HG02885 (cell line): ENCODE measurements at regions not wholly inside any gene's neighbourhood (a gene's known extent, or its start where the extent isn't known, plus 50 kb on each side); places are given as distances from the start of the nearest gene placed in this dataset.
"Not testable (repeated sequence)": the region's sequence is repeated elsewhere in the genome, so short reads cannot be mapped to it uniquely, and the experiment has no call there.

ENCODE experiments used
- ATAC-seq: cut with Tn5 transposase; IDR thresholded peaks from one replicate; pipeline ENCODE4 v1.9.1; 2021; ENCODE audit warnings: mild to moderate bottlenecking; ENCODE audit not compliant: unreplicated experiment, poor library complexity

DNA sequence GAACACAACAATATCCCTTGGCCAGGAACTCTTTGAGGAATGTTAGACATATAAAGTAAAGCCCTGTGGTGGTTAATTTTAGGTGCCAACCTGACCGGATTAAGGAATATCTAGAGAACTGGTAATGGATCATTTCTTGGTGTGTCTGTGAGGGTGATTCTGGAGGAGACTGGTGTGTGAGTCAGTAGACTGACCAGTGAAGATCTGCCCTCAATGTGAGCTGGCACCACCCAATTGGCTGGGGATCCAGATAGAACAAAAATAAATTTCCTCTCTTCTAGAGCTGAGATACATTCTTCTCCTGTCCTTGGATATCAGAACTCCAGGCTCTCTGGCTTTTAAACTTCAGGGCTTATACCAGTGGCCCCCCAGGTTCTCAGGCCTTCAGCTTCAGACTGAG is 56.2 kb upstream of the TNPO1 start:
- no peak for ATAC-seq

DNA sequence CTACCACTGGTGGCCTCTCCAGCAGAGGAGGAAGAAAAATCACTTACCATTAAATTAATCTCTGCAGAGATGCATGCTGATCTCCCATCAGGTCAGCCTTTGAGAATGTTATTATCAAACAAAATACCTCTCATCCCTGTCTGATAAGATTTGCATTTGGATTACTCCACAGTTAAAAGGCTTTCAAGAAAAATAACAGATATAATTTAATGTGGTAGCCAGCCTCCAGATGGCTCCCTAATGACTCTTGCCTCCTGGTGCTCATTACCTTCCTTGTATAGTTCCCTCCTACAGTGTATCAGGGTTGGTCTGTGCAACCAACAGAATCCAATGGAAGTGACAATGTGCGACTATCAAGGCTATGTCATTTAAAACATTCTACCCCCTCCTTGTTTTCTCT is 63.6 kb upstream of the TNPO1 start:
- no peak for ATAC-seq

DNA sequence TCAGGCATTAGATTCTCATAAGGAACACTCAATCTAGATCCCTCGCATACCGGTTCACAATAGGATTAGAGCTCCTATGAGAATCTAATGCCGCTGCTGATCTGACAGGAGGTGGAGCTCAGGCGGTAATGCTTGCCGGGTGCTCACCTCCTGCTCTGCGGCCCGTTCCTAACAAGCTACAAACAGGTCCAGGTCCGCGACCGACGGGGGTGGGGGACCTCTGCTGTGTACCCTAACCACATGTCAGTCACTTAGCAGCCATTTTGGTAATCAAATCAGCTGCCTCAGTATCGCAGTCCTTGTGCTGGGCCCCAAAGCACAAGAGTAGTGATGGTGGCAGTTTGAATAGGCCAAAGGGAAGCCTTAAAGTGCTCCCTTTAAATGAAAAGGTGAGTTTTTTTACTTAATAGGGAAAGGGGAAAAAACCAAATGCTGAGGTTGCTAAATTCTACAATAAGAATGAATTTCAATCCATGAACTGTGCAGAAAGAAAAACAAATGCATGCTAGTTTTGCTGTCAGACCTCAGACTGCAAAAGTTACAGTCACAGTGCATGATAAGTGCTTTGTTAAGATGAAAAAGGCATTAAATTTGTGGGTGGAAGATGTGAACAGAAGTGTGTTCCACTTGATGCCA is 67.0 kb upstream of the TNPO1 start:
- ATAC-seq, result no peak

DNA sequence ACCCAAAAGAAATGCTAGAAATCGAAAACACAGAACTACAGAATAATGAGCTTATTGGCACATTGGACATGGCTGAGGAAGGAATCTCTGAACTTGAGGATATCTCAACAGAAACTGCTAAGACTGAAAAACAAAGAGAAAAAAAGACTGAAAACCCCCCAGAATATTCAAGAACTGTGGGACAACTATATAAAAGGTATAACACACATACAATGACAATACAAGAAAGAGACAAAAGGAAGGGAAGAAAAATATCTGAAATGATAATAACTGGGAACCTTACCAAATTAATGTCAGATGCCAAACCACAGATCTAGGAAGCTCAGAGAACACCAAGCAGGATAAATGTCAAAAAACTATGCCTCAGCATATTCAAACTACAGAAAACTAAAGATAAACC is 68.6 kb upstream of the TNPO1 start:
- ATAC-seq, result no peak

DNA sequence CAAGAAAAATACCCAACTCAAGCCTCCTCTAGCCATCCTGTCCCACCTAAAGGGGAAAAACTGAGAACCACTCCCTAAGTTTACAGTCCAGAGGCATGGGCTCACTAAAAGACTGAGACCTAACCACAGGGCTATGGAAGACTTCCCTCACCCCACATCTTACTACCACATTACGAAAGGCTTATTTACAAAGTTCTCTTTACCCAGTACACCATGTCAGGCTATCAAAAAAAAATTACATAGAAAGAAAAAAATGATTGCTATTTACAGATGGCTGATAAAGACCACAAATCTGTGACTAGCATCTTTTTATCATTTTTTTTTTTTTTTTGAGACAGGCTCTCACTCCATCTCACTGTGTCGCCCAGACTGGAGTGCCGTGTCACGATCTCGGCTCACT is 69.7 kb upstream of the TNPO1 start:
- no peak for ATAC-seq

DNA sequence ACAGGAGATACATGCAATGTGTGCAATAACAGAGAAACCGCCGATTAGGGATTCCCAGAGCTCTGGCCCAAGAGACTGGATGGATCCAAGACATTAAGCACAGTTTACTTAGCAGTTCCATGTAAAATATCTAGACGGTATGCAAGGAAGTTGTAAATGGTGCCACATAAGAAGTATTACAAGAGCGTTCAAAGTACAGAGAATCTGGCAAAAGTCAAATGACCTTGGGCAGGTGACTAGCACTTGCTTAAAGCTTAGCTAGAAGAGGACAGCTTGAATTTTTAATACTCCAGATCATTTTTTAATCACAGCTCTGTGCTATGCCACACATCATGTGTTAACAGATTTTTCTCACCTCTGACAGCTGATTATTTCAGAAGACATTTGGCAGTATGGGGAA is 72.3 kb upstream of the TNPO1 start:
- ATAC-seq, result no peak

DNA sequence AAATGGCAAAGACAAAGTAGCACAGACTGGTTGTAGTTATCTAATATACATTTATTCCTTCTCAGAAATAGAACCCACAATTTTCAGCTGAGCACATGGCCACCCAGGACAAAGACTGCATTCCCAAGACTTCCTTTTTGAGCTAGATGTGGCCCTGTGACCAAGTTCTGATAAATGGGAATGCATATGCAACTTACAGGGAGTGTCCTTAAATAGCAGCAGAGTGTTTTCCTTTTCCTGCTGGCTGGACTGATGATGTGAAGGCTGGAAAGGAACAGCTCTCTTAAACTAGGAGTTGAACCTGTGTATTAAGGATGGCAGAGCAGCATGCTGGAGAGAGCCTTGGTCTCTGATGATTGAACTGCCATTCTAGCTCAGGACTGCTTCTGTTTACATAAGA is 74.7 kb upstream of the TNPO1 start:
- ATAC-seq, result no peak

DNA sequence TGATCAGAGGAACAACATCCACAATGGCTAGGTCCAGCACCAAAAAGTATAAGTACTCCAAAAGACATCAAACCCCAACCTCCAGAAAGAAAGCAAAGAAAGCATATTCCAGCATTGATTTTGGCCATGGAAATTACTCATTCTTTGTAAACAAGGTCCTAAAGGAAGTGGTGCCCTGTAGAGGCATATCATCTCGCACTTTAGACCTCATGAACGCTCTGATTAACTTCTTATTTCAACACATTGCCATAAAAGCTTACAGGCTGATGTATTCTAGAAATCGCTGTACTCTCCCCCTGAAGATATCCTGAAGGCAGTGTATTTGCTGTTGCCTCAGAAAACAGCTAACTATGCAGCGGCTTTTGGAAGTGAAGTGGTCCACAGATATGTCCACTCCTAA is 82.7 kb upstream of the TNPO1 start:
- ATAC-seq, result no peak

DNA sequence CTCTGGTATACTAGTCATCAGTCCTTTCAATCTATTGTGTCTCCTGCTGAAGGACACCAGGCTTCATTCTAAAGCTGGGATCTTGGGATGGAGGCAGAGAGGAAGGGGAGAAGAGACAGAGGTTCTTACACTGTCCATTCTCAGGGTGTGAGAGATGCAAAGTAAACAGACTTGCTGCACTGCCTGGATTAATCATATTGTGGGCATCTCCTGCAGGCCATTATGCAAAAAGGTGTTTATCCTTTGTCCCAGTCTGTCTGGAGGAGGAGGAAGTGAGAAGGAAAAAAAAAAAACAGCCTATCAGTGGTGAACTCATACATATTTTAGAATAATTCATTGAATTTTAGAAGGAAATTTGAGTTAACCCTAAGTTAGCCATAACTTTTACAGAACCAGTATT is 92.9 kb upstream of the TNPO1 start:
- no peak for ATAC-seq

DNA sequence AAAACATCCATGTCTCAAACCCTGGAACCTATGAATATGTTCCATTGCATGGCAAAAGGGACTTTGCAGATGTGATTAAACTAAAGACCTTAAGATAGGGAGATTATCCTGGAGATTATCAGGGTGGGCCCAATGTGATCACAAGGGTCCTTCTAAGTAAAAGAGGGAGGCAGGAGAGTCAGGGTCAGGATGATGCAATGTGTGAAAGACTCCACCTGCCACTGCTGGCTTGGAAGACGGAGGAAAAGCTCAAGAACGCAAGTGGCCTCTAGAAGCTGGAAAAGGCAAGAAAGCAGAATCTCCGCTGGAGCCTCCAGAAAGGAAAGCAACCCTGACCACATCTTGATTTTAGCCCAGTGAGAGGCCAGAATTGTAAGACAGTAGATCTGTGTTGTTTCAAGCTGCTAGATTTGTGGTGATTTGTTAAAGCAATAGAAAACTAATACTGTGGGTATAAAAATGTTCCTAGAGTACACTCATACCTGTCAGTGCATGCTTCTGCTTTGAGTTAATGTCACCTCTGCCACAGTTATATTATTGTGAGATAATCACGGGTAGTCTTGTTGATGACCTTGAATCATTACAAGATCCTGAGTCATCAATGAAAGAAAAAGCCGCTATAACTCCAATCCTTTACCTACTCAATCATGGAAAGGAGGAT is 93.5 kb upstream of the TNPO1 start:
- ATAC-seq, result no peak

DNA sequence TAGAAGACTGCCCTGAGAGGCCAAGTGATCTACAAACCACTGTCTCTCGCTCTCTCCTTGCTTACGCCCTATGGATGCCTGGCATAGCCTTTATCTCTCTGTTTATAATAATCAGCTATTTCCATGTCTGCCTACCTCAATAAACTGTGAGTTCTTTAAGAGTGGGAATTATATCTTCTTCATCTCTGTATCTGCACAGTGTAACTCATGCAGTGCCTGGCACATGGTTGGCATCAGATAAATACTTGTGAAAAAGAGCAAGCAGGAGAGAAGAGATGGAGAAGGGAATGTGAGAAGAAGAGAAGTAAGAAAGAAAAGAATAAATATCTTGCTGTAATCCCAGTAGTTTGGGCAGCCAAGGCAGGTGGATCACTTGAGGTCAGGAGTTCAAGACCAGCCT is 94.6 kb upstream of the TNPO1 start:
- no peak for ATAC-seq

DNA sequence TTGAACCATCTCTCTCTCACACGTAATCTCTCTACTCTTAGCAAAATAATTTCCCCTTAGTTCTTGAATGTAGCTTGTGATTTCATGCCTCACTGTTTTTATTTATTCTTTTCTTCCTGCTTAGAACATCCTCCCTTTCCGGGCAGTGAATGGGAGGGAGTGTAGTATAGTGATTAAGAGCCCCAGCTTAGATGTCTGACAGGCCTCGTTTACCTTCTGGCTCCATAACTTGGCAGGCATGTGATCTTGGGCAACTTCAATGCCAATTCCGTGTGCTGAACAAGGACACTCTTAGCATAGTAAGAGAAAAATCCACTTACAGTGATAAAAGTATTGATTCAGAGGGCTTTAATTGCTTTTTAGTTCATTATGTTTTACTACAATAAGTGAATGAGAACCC is 96.3 kb upstream of the TNPO1 start:
- ATAC-seq, result no peak

DNA sequence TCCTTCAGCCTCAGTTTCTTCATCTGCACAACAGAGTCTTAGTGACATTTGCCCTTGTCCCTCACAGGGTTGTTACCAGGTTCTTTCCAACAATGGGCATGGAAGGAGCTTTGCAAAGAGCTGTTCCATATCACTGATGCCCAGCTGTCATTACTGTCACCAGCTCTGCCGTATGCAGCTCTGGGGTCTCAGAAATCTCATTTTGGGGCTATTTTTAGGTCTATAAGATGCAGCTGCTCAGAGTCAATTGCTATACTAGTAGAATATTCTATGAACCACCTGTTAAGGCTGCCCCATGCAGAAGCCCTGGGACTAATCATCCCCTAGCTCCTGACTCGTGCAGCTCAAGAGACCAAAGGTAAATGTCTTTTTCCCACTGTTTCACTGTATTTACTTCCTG is 105.1 kb upstream of the TNPO1 start:
- ATAC-seq, result no peak

DNA sequence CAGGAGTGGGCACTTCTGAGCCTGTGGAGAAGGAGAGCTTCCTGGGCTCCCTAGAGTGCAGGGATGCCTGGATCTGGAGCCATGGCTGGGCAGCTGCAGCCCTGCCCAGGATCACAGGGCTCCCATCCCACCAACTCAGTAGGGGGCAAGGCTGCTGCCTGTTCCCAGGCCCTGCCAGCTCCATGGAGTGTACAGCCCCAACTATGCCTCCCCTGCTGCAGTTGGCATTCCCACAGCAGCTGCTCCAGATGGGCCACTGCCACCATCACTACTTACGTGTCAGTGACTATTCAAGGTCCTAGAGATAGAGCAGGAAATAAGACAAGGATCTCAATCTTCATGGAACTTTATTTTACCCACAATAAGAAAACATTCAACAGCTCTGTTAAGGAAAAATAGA is 107.1 kb upstream of the TNPO1 start:
- no peak for ATAC-seq

DNA sequence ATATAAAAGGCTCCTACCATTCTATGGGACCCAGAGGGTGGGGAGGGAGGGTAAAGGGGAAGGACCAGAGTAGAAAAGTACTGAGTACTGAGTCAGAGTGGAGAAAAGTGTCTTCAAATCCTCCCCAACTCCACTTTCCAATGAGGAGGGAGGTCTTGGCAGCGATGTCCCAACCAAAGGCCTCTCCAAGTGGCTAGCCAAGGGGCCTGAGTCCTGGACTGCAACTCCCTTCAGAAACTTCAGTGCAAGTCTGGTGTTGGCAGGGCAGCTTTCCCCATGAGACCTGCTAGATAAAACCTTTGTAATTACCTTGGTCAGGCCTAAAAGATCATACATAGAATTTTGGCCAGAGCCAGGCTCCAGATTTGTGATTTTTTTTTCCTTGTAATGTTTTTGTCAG is 111.3 kb upstream of the TNPO1 start:
- ATAC-seq, result no peak

DNA sequence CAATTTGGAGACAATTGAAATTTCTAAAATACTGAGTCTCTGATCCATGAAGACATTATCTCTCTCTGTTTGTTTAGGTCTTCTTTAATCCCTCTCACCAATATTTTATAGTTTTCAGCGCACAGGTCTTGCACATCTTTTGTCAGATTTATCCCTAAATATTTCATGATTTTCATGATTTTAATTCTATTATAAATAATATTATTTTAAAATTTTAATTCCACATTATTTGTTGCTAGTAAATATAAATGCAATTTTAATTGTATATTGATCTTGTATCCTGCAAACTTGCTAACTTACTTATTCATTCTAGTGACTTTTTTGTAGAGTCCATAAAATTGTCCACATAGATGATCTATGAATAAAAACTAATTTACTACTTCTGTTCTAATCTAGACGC is 112.6 kb upstream of the TNPO1 start:
- no peak for ATAC-seq

DNA sequence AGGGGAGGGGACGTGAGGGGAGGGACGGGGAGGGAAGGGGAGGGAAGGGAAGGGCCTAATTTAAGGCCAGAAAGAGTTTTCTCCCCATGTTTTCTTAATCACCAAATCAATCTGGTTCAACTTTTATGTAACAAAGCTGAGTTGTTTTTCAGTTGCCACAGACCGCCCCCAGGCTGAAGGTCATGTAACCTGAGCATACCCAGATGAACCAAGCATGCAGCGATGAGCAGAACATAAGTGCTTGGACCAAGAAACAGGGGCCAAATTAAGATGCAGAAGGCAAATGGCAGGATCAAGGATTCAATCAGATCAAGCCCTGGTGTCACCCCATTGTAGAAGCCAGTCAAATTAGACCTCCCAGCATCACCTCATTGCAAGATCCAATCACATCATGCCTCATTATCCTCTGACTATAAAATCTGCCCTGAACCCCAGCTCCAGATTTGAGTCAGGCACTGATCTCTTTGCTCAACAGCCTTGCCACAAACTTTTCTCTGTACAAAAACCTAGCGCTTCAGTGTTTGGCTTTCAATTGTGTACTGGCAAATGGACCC is 113.5 kb upstream of the TNPO1 start:
- ATAC-seq, result no peak

DNA sequence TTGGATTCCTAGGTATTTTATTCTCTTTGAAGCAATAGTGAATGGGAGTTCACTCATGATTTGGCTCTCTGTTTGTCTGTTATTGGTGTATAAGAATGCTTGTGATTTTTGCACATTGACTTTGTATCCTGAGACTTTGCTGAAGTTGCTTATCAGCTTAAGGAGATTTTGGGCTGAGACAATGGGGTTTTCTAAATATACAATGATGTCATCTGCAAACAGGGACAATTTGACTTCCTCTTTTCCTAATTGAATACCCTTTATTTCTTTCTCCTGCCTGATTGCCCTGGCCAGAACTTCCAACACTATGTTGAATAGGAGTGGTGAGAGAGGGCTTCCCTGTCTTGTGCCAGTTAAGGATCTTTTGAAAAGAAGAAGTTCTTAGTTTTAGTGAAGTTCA is 114.4 kb upstream of the TNPO1 start:
- ATAC-seq, result not testable (repeated sequence)

DNA sequence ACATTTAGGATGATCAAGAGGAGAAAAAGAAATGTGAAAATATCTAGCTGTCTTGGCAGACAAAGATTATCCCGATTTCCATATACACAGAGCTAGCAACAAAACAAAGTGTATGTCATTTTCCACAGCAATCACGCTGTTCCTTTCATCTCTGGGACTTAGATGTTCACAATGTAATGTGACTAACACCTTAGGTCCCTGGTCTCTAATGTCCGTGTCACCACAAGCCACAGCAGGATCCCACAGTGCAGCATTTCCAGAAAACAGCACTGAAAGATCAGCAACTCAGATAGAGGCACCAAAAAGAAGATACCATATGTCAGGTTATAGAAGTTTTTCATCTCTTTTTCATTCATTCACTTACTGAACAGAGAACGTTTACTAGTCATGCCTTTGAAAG is 118.0 kb upstream of the TNPO1 start:
- no peak for ATAC-seq

DNA sequence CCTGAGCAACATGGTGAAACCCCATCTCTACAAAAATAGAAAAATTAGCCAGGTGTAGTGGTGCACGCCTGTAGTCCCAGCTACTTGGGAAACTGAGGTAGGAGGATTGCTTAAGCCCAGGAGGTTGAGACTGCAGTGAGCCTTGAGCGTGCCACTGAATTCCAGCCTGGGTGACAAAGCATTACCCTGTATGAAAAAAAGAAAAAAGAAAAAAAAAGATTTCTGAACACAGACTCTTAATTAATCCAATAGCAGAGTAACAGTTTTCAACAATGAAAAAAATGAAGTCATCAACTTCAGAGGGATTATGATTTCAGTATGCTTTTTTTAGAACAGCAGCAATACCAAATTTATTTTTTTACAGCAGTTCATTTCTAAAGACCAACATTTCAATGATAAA is 118.8 kb upstream of the TNPO1 start:
- ATAC-seq, result no peak

DNA sequence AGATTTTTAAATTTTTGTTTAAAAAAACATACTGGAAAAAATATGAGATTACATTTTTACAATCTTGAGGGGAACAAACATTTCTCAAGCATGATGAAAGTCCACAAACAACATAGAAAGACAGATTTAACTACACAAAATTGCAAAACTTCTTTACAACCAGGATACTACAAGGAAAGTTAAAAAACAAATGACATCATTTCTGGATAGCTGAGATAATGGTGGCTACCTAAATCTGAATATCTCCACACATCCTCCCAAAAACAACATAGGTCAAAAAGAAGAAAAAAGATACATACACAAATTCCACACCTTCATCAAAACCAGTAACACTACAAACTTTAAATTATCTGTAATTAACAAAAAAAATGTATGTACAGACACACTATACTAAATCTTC is 120.8 kb upstream of the TNPO1 start:
- ATAC-seq, result no peak

DNA sequence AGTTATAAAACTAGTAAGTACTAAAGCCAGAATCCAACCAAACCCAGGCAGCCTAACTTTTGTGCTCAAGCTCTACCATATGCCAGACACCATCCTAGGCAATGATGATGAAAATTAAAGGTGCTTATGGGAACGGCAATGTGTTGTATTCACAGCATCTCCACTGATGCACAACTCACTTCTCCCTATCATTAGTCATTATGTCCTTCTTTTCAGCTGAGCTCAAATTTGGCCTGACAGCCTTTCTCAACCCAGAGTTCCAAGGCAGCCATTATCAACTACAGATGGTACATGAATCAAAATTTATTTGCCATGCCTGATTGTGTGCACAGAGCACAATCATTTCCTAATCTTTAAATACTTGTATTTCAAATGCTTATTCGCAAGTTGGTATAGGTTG is 121.6 kb upstream of the TNPO1 start:
- no peak for ATAC-seq
